A549 (cell line): ENCODE measurements at regions not wholly inside any gene's neighbourhood (a gene's known extent, or its start where the extent isn't known, plus 50 kb on each side); places are given as distances from the start of the nearest gene placed in this dataset.

Experiments
- ATAC-seq, 2 experiments: fragments of 200-7000 bp in 1 of 2; fragments of >200 bp in 1 of 2; cut with Nextera tagmentation in 1 of 2; cut with Tn5 transposase in 1 of 2; 3 replicates each; pipeline versions ENCODE4 v1.8.0 to v1.9.1; 2018 to 2020; ENCODE audit warnings: mild to moderate bottlenecking in 1 of 2, moderate library complexity in 1 of 2
- CTCF ChIA-PET: fragments of 300-600 bp; sonication (Branson Sonifier 250); formaldehyde crosslinking; extraction: SDS; loops from one replicate; lab custom pipeline; 2021; ENCODE audit warnings: antibody characterized with exemption, inconsistent platforms; lab: Yijun Ruan, JAX
- POLR2A ChIA-PET: fragments of 350-600 bp; formaldehyde crosslinking; extraction: SDS; loops from one replicate; lab custom pipeline; 2021; ENCODE audit warnings: antibody characterized with exemption, inconsistent platforms; lab: Yijun Ruan, JAX
- DNase-seq, 2 experiments: peaks; one replicate each; pipeline versions ENCODE4 v3.0.0 to v3.0.0-alpha.2; 2011 to 2016; ENCODE audit warnings: low read depth in 1 of 2, low spot score in 1 of 2
- FAIRE-seq: peaks from 2 replicates; lab custom pipeline; 2011; peaks lifted over from hg19 to GRCh38; lab: Jason Lieb, UNC
- H3K27ac ChIP-seq, 2 experiments: fragments of >200 bp; sonication (Bioruptor Twin); formaldehyde crosslinking; 3 replicates each; pipeline ENCODE4 v1.5.1; 2016 to 2017
- H3K4me1 ChIP-seq: fragments of >200 bp; sonication (Bioruptor Twin); formaldehyde crosslinking; 3 replicates; pipeline ENCODE4 v1.6.1; 2016
- H3K4me2 ChIP-seq: fragments of >200 bp; sonication (Bioruptor Twin); formaldehyde crosslinking; 3 replicates; pipeline ENCODE4 v1.6.1; 2016
- H3K4me3 ChIP-seq: fragments of >200 bp; sonication (Bioruptor Twin); formaldehyde crosslinking; 3 replicates; pipeline ENCODE4 v1.5.1; 2016
- H3K9me3 ChIP-seq: fragments of >200 bp; sonication (Bioruptor Twin); formaldehyde crosslinking; 3 replicates; pipeline ENCODE4 v1.6.1; 2016
- BHLHE40 ChIP-seq: IDR thresholded peaks from 2 replicates; pipeline ENCODE4 v1.6.1; 2012; ENCODE audit warnings: low read depth, low read length, inconsistent platforms
- CBX2 ChIP-seq: fragments of 200-600 bp; sonication (generic); IDR thresholded peaks from 2 replicates; pipeline ENCODE4 v1.6.1; 2016; ENCODE audit warnings: low read depth, mild to moderate bottlenecking, borderline replicate concordance
- CBX8 ChIP-seq: fragments of 200-600 bp; sonication (generic); IDR thresholded peaks from 2 replicates; pipeline ENCODE4 v1.6.1; 2016
- CEBPB ChIP-seq, 2 experiments: fragments of >200 bp in 1 of 2; sonication (Bioruptor Twin) in 1 of 2; formaldehyde crosslinking in 1 of 2; IDR thresholded peaks; 2 replicates each; pipeline ENCODE4 v1.6.1; 2012 to 2016
- EHF ChIP-seq: fragments of 250-450 bp; sonication (Bioruptor Pico); IDR thresholded peaks from 2 replicates; pipeline ENCODE4 v1.5.0; 2020; ENCODE audit warnings: mild to moderate bottlenecking
- EHMT2 ChIP-seq: fragments of 200-600 bp; sonication (generic); IDR thresholded peaks from 2 replicates; pipeline ENCODE4 v1.6.1; 2016; ENCODE audit warnings: antibody characterized with exemption, low read depth, mild to moderate bottlenecking, moderate library complexity
- FOSB ChIP-seq: fragments of 250-450 bp; sonication (Bioruptor Pico); IDR thresholded peaks from 2 replicates; pipeline ENCODE4 v1.5.0; 2020; ENCODE audit warnings: mild to moderate bottlenecking, moderate library complexity
- FOXS1 ChIP-seq: fragments of 250-450 bp; sonication (Bioruptor Pico); IDR thresholded peaks from 2 replicates; pipeline ENCODE4 v1.5.0; 2020; ENCODE audit warnings: mild to moderate bottlenecking, moderate library complexity
- GATA3 ChIP-seq: IDR thresholded peaks from 2 replicates; pipeline ENCODE4 v1.6.1; 2012; ENCODE audit warnings: borderline replicate concordance
- HDAC2 ChIP-seq: fragments of 200-600 bp; sonication (generic); IDR thresholded peaks from 2 replicates; pipeline ENCODE4 v1.6.1; 2016
- HEYL ChIP-seq: fragments of 250-450 bp; sonication (Bioruptor Pico); IDR thresholded peaks from 2 replicates; pipeline ENCODE4 v1.8.0; 2021; ENCODE audit warnings: mild to moderate bottlenecking, moderate library complexity
- HOXA7 ChIP-seq: fragments of 250-450 bp; sonication (Bioruptor Pico); IDR thresholded peaks from 2 replicates; pipeline ENCODE4 v1.5.0; 2020; ENCODE audit warnings: mild to moderate bottlenecking, moderate library complexity
- HOXB5 ChIP-seq: fragments of 250-450 bp; sonication (Bioruptor Pico); IDR thresholded peaks from 2 replicates; pipeline ENCODE4 v1.5.0; 2020; ENCODE audit warnings: mild to moderate bottlenecking, moderate library complexity
- KDM5A ChIP-seq: fragments of 200-600 bp; sonication (generic); IDR thresholded peaks from 2 replicates; pipeline ENCODE4 v1.6.1; 2016; ENCODE audit warnings: antibody characterized with exemption, mild to moderate bottlenecking
- NPAS2 ChIP-seq: fragments of 250-450 bp; sonication (Bioruptor Pico); IDR thresholded peaks from 2 replicates; pipeline ENCODE4 v1.8.0; 2022; ENCODE audit warnings: mild to moderate bottlenecking, moderate library complexity, borderline replicate concordance
- POLR2A ChIP-seq: IDR thresholded peaks from 2 replicates; pipeline ENCODE4 v1.6.1; 2012; ENCODE audit warnings: mild to moderate bottlenecking, low read length
- POLR2AphosphoS2 ChIP-seq: conservative IDR thresholded peaks from 2 replicates; pipeline ENCODE4 v1.6.1; 2012; ENCODE audit warnings: low read length, improper control_type of control experiment, inconsistent platforms
- RAD21 ChIP-seq, 2 experiments: fragments of >200 bp in 1 of 2; sonication (Bioruptor Twin) in 1 of 2; formaldehyde crosslinking in 1 of 2; IDR thresholded peaks in 1 of 2; conservative IDR thresholded peaks in 1 of 2; 2 replicates in 1 of 2; 3 replicates in 1 of 2; pipeline ENCODE4 v1.6.1; 2012 to 2018; ENCODE audit warnings: inconsistent platforms in 1 of 2
- RARB ChIP-seq: fragments of 250-450 bp; sonication (Bioruptor Pico); IDR thresholded peaks from 2 replicates; pipeline ENCODE4 v1.8.0; 2021; ENCODE audit warnings: mild to moderate bottlenecking, moderate library complexity
- REST ChIP-seq: fragments of 200-600 bp; sonication (generic); IDR thresholded peaks from 2 replicates; pipeline ENCODE4 v1.6.1; 2016; ENCODE audit warnings: antibody characterized with exemption, mild to moderate bottlenecking, moderate library complexity
- RFX5 ChIP-seq: fragments of 450-650 bp; IDR thresholded peaks from 2 replicates; pipeline ENCODE4 v1.7.1; 2014; ENCODE audit warnings: antibody characterized with exemption, mild to moderate bottlenecking, moderate library complexity
- RNF2 ChIP-seq: fragments of 200-600 bp; sonication (generic); IDR thresholded peaks from 2 replicates; pipeline ENCODE4 v1.6.1; 2016; ENCODE audit warnings: low read depth, mild to moderate bottlenecking, antibody characterized with exemption, moderate library complexity, borderline replicate concordance
- SMC3 ChIP-seq: fragments of >200 bp; sonication (Bioruptor Twin); formaldehyde crosslinking; IDR thresholded peaks from 3 replicates; pipeline ENCODE4 v1.6.1; 2018; ENCODE audit warnings: inconsistent platforms
- SREBF2 ChIP-seq: fragments of 450-650 bp; IDR thresholded peaks from 2 replicates; pipeline ENCODE4 v1.6.1; 2014; ENCODE audit warnings: mild to moderate bottlenecking, moderate library complexity
- TFCP2L1 ChIP-seq: fragments of 250-450 bp; sonication (Bioruptor Pico); IDR thresholded peaks from 2 replicates; pipeline ENCODE4 v1.5.0; 2021; ENCODE audit warnings: mild to moderate bottlenecking
- TP53 ChIP-seq: fragments of 250-450 bp; sonication (Bioruptor Pico); IDR thresholded peaks from 2 replicates; pipeline ENCODE4 v1.5.0; 2021; ENCODE audit warnings: mild to moderate bottlenecking, moderate library complexity
- ZFP36 ChIP-seq: fragments of 450-650 bp; IDR thresholded peaks from 2 replicates; pipeline ENCODE4 v1.6.1; 2014; ENCODE audit warnings: borderline replicate concordance; ENCODE audit not compliant: partially characterized antibody
- ZSCAN20 ChIP-seq: fragments of 250-450 bp; sonication (Bioruptor Pico); IDR thresholded peaks from 2 replicates; pipeline ENCODE4 v1.8.0; 2022; ENCODE audit warnings: mild to moderate bottlenecking, moderate library complexity
- WGBS: methylation state at CpG from one replicate; pipeline ENCODE4 v1.1.6; 2017; ENCODE audit errors: missing lambda C conversion rate; 5-methylcytosine and 5-hydroxymethylcytosine counted together
- TF ChIP-seq, protein P1 (sequence below): fragments of 250-450 bp; sonication (Bioruptor Pico); IDR thresholded peaks from 2 replicates; pipeline ENCODE4 v1.5.0; 2021; ENCODE audit warnings: mild to moderate bottlenecking, moderate library complexity, borderline replicate concordance
- TF ChIP-seq, protein P2 (sequence below): fragments of >200 bp; sonication (Bioruptor Twin); formaldehyde crosslinking; IDR thresholded peaks from 3 replicates; pipeline ENCODE4 v1.6.1; 2016
- TF ChIP-seq, protein P3 (sequence below): IDR thresholded peaks from 2 replicates; pipeline ENCODE4 v1.6.1; 2012

GRCh38 chr1:213675043-213675442 is 312.7 kb upstream of the PROX1 start:
- Histone ChIP-seq H3K4me1 (no peaks in the 10 kb centered on the region), H3K4me2 (no peak overlapping the region), H3K27ac (no peak overlapping the region), H3K9me3 (no peaks in the 10 kb centered on the region), H3K4me3 (no peak overlapping the region)
- CTCF ChIA-PET, result interaction anchor here (1.1 kb wide), 1 partner anchor 222 kb away, joined by 3 read pairs; no protein-coding TSS in a partner anchor
- ATAC-seq (no peak), DNase-seq (no peak), FAIRE-seq (no peak)
- POLR2A ChIA-PET, result no interaction called here
- WGBS, result 0% methylated on average over 1 of the region's 1 CpG
- TF ChIP-seq, protein P1, sequence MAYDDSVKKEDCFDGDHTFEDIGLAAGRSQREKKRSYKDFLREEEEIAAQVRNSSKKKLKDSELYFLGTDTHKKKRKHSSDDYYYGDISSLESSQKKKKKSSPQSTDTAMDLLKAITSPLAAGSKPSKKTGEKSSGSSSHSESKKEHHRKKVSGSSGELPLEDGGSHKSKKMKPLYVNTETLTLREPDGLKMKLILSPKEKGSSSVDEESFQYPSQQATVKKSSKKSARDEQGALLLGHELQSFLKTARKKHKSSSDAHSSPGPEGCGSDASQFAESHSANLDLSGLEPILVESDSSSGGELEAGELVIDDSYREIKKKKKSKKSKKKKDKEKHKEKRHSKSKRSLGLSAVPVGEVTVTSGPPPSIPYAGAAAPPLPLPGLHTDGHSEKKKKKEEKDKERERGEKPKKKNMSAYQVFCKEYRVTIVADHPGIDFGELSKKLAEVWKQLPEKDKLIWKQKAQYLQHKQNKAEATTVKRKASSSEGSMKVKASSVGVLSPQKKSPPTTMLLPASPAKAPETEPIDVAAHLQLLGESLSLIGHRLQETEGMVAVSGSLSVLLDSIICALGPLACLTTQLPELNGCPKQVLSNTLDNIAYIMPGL (CRISPR knock-in tag), result no peak
- TF ChIP-seq POLR2A (no peak), HEYL (CRISPR knock-in tag) (no peak), SREBF2 (no peak), CEBPB (IDR thresholded peaks at IDR 0.05) (no peak), ZSCAN20 (CRISPR knock-in tag) (no peak), SMC3 (no peak), POLR2AphosphoS2 (no peak), RAD21 (conservative IDR thresholded peaks at IDR 0.05 in 1 of 2, IDR thresholded peaks at IDR 0.05 in 1 of 2) (no peak), HDAC2 (no peak)
- TF ChIP-seq, protein P2, sequence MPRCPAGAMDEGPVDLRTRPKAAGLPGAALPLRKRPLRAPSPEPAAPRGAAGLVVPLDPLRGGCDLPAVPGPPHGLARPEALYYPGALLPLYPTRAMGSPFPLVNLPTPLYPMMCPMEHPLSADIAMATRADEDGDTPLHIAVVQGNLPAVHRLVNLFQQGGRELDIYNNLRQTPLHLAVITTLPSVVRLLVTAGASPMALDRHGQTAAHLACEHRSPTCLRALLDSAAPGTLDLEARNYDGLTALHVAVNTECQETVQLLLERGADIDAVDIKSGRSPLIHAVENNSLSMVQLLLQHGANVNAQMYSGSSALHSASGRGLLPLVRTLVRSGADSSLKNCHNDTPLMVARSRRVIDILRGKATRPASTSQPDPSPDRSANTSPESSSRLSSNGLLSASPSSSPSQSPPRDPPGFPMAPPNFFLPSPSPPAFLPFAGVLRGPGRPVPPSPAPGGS, result no peak

DNA sequence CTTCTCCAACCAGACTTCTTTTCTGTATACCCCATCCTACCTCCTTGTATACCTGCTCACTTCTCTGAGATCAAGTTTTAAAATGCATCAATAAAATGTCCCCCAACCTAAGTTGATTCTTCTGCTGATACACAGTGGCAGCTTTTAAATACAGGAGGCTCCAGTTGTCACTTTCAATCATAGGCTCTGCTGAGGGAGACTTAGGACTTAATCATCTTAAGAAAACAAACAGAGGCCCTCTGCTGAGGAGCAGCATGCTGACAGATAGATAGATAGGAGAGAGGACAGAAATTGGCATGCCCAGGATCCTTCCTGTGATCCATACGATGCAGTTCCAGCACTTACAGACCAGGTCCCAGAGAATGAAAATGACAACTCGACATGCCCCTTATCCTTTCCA is 311.0 kb upstream of the PROX1 start:
- Histone ChIP-seq H3K4me2 (no peak overlapping the region), H3K9me3 (no peaks in the 10 kb centered on the region), H3K4me1 (no peaks in the 10 kb centered on the region), H3K27ac (no peak overlapping the region), H3K4me3 (no peak overlapping the region)
- ChIA-PET CTCF (no interaction called here), POLR2A (no interaction called here)
- DNase-seq, result no peak
- 0% methylated on average over 2 of the region's 2 CpGs for WGBS
- no peak for ATAC-seq
- FAIRE-seq, result no peak
- TF ChIP-seq GATA3, result no peak
- TF ChIP-seq TFCP2L1, result no peak
- TF ChIP-seq HDAC2, result no peak
- TF ChIP-seq FOSB (CRISPR knock-in tag), result no peak
- no peak for TF ChIP-seq POLR2A
- no peak for TF ChIP-seq HEYL (CRISPR knock-in tag)
- no peak for TF ChIP-seq CBX2
- TF ChIP-seq RFX5, result no peak
- no peak for TF ChIP-seq TP53 (CRISPR knock-in tag)
- no peak for TF ChIP-seq EHMT2
- TF ChIP-seq RARB (CRISPR knock-in tag), result no peak
- TF ChIP-seq BHLHE40, result no peak
- TF ChIP-seq HOXA7 (CRISPR knock-in tag), result no peak

DNA sequence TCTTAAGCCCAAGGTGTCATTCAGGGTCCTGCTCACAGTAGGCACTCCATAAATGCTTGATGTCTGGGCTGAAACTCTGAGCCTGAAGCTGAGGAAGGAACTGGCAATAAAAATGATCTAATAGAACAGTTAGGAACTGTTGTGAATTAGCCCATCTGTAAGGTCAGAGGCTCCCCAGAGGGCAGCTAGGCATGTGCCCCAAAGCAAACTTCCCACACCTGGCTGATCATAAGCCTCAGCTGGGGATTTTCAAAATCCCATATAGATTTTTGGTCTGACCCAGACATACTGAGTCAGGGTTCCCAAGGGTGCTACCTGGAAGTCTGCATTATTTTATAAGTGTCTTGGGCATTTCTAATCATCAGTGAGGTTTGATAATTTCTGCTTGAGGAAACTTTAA is 309.4 kb upstream of the PROX1 start:
- ChIA-PET POLR2A (no interaction called here), CTCF (no interaction called here)
- H3K4me3 ChIP-seq, result no peak overlapping the region

More for the DNA sequence above, 309.4 kb upstream of the PROX1 start:
- no peak for ATAC-seq
- H3K4me1 ChIP-seq, result no peaks in the 10 kb centered on the region
- no peak for FAIRE-seq
- DNase-seq, result no peak
- H3K9me3 ChIP-seq, result no peaks in the 10 kb centered on the region
- TF ChIP-seq RNF2, result no peak
- no peak for TF ChIP-seq HOXB5 (CRISPR knock-in tag)
- TF ChIP-seq BHLHE40, result no peak
- no peak for TF ChIP-seq RFX5
- no peak for TF ChIP-seq HEYL (CRISPR knock-in tag)
- no peak for TF ChIP-seq TP53 (CRISPR knock-in tag)
- no peak for TF ChIP-seq ZFP36
- no peak for TF ChIP-seq REST
- no peak for TF ChIP-seq EHF
- TF ChIP-seq FOXS1 (CRISPR knock-in tag), result no peak
- TF ChIP-seq KDM5A, result no peak
- TF ChIP-seq, protein P3, sequence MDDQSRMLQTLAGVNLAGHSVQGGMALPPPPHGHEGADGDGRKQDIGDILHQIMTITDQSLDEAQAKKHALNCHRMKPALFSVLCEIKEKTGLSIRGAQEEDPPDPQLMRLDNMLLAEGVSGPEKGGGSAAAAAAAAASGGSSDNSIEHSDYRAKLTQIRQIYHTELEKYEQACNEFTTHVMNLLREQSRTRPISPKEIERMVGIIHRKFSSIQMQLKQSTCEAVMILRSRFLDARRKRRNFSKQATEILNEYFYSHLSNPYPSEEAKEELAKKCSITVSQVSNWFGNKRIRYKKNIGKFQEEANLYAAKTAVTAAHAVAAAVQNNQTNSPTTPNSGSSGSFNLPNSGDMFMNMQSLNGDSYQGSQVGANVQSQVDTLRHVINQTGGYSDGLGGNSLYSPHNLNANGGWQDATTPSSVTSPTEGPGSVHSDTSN, result no peak
- no peak for TF ChIP-seq NPAS2 (CRISPR knock-in tag)
- no peak for TF ChIP-seq CBX8
- H3K27ac ChIP-seq, result no peak overlapping the region
- H3K4me2 ChIP-seq, result no peak overlapping the region
